ENCODE measurements at regions not wholly inside any gene's neighbourhood (a gene's known extent, or its start where the extent isn't known, plus 50 kb on each side); places are given as distances from the start of the nearest gene placed in this dataset.

DNA sequence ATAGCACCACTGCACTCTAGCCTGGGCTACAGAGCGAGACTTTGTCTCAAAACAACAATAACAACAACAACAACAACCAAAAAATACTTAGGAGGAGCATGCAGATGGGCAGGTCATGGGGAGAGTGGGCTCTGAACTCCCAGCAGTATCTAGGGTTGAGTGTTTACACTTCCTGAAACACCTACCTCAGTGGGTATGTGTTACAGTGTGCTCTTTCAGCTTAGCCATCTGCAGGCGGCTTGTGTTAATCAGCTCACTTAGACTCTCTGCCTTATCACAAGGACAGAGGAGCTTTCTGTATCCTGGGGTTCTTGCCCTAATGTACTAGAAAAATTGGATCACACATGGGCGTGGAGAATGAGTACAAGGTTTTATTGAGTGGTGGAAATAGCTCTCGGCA lies 340.2 kb downstream of the KIF20B start:
- H3K36me3 ChIP-seq, result no peaks in the 10 kb centered on the region
- 62 to 80% methylated on average over 4 of the region's 4 CpGs for WGBS, 2 donors
- intact Hi-C loops (cut with DNase I), result no loop called here

DNA sequence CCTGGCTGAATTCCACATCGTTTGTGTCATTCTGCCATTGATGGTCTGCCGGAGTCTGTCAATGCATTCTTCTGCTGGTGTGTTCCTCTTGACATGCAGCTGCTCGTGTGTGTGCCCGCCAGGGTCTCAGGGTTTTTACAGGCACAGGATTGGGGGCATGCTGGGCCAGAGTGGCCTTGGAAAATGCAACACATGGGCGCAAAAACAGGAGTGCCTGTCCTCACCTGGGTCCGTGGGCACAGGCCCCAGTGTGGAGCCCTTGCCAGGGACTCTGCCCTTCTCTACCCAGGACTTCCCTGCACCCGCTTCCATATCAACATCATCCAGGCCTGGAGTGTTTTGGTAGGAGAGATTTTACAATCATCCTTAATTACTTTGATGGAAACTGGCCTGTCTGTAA lies 340.7 kb downstream of the KIF20B start:
- Histone ChIP-seq H3K4me3 (no peak overlapping the region), H3K9me3 (no peaks in the 10 kb centered on the region), H3K27me3 (no peaks in the 10 kb centered on the region), H3K4me1 (no peaks in the 10 kb centered on the region), H3K27ac (no peak overlapping the region), H3K36me3 (no peaks in the 10 kb centered on the region)
- intact Hi-C loops (cut with DNase I), result no loop called here
- no peak for DNase-seq
- TF ChIP-seq, protein P1, sequence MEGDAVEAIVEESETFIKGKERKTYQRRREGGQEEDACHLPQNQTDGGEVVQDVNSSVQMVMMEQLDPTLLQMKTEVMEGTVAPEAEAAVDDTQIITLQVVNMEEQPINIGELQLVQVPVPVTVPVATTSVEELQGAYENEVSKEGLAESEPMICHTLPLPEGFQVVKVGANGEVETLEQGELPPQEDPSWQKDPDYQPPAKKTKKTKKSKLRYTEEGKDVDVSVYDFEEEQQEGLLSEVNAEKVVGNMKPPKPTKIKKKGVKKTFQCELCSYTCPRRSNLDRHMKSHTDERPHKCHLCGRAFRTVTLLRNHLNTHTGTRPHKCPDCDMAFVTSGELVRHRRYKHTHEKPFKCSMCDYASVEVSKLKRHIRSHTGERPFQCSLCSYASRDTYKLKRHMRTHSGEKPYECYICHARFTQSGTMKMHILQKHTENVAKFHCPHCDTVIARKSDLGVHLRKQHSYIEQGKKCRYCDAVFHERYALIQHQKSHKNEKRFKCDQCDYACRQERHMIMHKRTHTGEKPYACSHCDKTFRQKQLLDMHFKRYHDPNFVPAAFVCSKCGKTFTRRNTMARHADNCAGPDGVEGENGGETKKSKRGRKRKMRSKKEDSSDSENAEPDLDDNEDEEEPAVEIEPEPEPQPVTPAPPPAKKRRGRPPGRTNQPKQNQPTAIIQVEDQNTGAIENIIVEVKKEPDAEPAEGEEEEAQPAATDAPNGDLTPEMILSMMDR (IDR thresholded peaks at IDR 0.05), result no peak
- no peak for TF ChIP-seq POLR2AphosphoS5 (IDR thresholded peaks at IDR 0.05)
- TF ChIP-seq POLR2A (IDR thresholded peaks at IDR 0.05), result no peak
- no peak for TF ChIP-seq EP300 (IDR thresholded peaks at IDR 0.05)
- WGBS, 2 donors, result 74 to 80% methylated on average over 7 of the region's 7 CpGs

More for the DNA sequence above, 340.2 kb downstream of the KIF20B start:
- no peaks in the 10 kb centered on the region for H3K27me3 ChIP-seq
- no peaks in the 10 kb centered on the region for H3K4me1 ChIP-seq
- H3K9me3 ChIP-seq, result no peaks in the 10 kb centered on the region
- no peak for DNase-seq
- TF ChIP-seq POLR2AphosphoS5 (IDR thresholded peaks at IDR 0.05) (no peak), EP300 (IDR thresholded peaks at IDR 0.05) (no peak), POLR2A (IDR thresholded peaks at IDR 0.05) (no peak)
- TF ChIP-seq, protein P1 (IDR thresholded peaks at IDR 0.05), result no peak
- no peak overlapping the region for H3K27ac ChIP-seq
- no peak overlapping the region for H3K4me3 ChIP-seq

DNA sequence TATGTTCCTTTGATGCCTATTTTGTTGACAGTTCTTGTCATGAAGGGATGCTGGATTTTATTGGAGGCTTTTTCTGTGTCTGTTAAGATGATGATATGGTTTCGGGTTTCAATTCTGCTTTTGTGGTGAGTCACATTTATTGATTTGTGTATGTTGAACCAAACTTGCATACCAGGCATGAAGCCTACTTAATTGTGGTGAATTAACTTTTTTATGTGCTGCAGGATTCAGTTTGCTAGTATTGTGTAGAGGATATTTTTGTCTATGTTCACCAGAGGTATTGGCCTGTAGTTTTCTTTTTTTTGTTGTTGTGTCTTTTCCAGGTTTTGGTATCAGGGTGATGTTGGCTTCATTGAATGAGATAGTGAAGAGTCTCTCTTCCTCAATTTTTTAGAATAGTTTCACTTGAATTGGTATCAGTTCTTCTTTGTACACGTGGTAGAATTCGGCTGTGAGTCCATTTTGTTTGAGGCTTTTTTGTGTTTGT lies 345.9 kb downstream of the KIF20B start:
- no peaks in the 10 kb centered on the region for H3K4me1 ChIP-seq
- H3K27me3 ChIP-seq, result no peaks in the 10 kb centered on the region
- no peaks in the 10 kb centered on the region for H3K9me3 ChIP-seq
- intact Hi-C loops (cut with DNase I), result no loop called here
- H3K36me3 ChIP-seq, result no peaks in the 10 kb centered on the region
- H3K4me3 ChIP-seq, result no peak overlapping the region
- no peak for DNase-seq
- 57 to 83% methylated on average over 3 of the region's 3 CpGs for WGBS, 2 donors
- TF ChIP-seq POLR2AphosphoS5 (IDR thresholded peaks at IDR 0.05), result no peak
- no peak for TF ChIP-seq POLR2A (IDR thresholded peaks at IDR 0.05)
- TF ChIP-seq, protein P1 (IDR thresholded peaks at IDR 0.05), result no peak
- TF ChIP-seq EP300 (IDR thresholded peaks at IDR 0.05), result no peak
- H3K27ac ChIP-seq, result no peak overlapping the region

DNA sequence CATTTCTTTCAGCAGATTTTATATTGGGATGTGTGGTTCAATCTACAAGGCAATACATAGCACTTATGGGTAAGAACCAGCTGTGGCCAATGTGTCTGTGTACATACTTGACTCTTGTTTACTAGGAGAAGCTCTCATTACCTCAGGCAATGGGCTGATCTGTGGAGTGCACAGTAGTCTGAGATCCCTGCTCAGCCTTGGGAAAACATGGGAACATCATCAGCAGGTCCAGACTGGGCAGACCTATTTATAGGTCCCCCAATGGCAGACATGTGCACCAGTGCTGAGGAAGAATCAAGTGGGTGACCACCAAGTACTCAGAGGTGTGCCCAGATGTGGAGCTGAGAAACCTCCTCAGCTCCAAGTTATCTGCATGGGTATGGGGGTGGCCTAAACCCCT lies 349.7 kb downstream of the KIF20B start:
- intact Hi-C loops (cut with DNase I), result no loop called here
- Histone ChIP-seq H3K27ac (no peak overlapping the region), H3K4me3 (no peak overlapping the region), H3K9me3 (no peaks in the 10 kb centered on the region), H3K4me1 (no peaks in the 10 kb centered on the region), H3K36me3 (no peaks in the 10 kb centered on the region), H3K27me3 (no peaks in the 10 kb centered on the region)
- DNase-seq, result no peak
- TF ChIP-seq EP300 (IDR thresholded peaks at IDR 0.05) (no peak), POLR2A (IDR thresholded peaks at IDR 0.05) (no peak), POLR2AphosphoS5 (IDR thresholded peaks at IDR 0.05) (no peak)
- TF ChIP-seq, protein P1 (IDR thresholded peaks at IDR 0.05), result no peak

DNA sequence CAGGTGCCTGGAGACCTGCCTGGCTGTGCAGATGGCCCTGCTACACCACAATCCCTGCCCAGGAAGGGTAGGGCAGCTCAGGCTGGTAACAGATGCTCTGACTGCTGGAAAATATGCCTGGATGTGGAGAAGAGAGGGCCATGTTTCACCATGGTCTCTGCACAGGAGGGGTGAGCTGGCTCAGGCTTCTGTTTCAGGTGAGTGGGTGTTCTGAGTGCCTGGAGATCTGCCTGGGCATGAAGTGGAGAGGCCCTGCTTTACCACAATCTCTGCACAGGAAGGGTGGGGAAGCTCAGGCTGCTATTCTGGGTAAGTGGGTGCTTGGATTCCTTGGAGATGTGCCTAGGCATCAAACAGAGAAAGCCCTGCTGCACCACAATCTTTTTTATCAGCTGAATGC lies 350.1 kb downstream of the KIF20B start:
- H3K36me3 ChIP-seq, result no peaks in the 10 kb centered on the region
- intact Hi-C loops (cut with DNase I), result no loop called here
- TF ChIP-seq POLR2AphosphoS5 (IDR thresholded peaks at IDR 0.05), result no peak
- no peak for TF ChIP-seq POLR2A (IDR thresholded peaks at IDR 0.05)
- TF ChIP-seq, protein P1 (IDR thresholded peaks at IDR 0.05), result no peak
- no peak for TF ChIP-seq EP300 (IDR thresholded peaks at IDR 0.05)
- no peaks in the 10 kb centered on the region for H3K4me1 ChIP-seq
- DNase-seq, result no peak
- no peak overlapping the region for H3K4me3 ChIP-seq
- H3K27ac ChIP-seq, result no peak overlapping the region
- no peaks in the 10 kb centered on the region for H3K27me3 ChIP-seq
- H3K9me3 ChIP-seq, result no peaks in the 10 kb centered on the region

Measured in sigmoid colon (tissue), 6 donors.